Right atrium auricular region (tissue), 2 donors: ENCODE measurements at regions not wholly inside any gene's neighbourhood (a gene's known extent, or its start where the extent isn't known, plus 50 kb on each side); places are given as distances from the start of the nearest gene placed in this dataset.

Experiments
- DNase-seq: peaks from one replicate; pipeline ENCODE4 v3.0.0-alpha.2; 2019; ENCODE audit warnings: low spot score
- H3K27ac ChIP-seq, 2 donors: fragments of 200-600 bp; sonication (generic); 1 replicate in 1 of 2; 2 replicates in 1 of 2; pipeline ENCODE4 v1.5.1; 2016 to 2019
- H3K27me3 ChIP-seq, 2 donors: fragments of 200-600 bp; sonication (generic); one replicate each; pipeline versions ENCODE4 v1.5.1 to v1.6.0; 2017 to 2019
- H3K36me3 ChIP-seq: fragments of 200-600 bp; sonication (generic); one replicate; pipeline ENCODE4 v1.5.1; 2016
- H3K4me1 ChIP-seq, 2 donors: fragments of 200-600 bp; sonication (generic); one replicate each; pipeline versions ENCODE4 v1.5.1 to v1.6.0; 2017 to 2019
- H3K4me3 ChIP-seq, 2 donors: fragments of 200-600 bp; sonication (generic); 1 replicate in 1 of 2; 2 replicates in 1 of 2; pipeline ENCODE4 v1.5.1; 2017 to 2019; ENCODE audit warnings: mild to moderate bottlenecking in 1 of 2, moderate library complexity in 1 of 2
- H3K9me3 ChIP-seq, 2 donors: fragments of 200-600 bp; sonication (generic); one replicate each; pipeline ENCODE4 v1.5.1; 2019
- CTCF ChIP-seq, 2 donors: fragments of 200-600 bp; sonication (generic); IDR thresholded peaks; one replicate each; pipeline ENCODE4 v1.5.1; 2019; ENCODE audit warnings: antibody characterized with exemption in 2 of 2

- H3K27me3 ChIP-seq, result no peaks in the 10 kb centered on the region
- no peak overlapping the region for H3K27ac ChIP-seq
- no peak for TF ChIP-seq CTCF (IDR thresholded peaks at IDR 0.05)
- H3K4me1 ChIP-seq, result no peaks in the 10 kb centered on the region
- DNase-seq, result no peak
- H3K36me3 ChIP-seq, result no peaks in the 10 kb centered on the region
- H3K9me3 ChIP-seq, result peaks cover 0 to 11% of the 10 kb centered on the region in 2 donors
- no peak overlapping the region for H3K4me3 ChIP-seq
These were observed 158.5 kb upstream of the KL start for GRCh38 chr13:32857689-32858088.

GRCh38 chr13:32859707-32860292, 156.4 kb upstream of the KL start:
- no peak overlapping the region for H3K27ac ChIP-seq
- H3K27me3 ChIP-seq, result no peaks in the 10 kb centered on the region
- no peak for DNase-seq
- no peaks in the 10 kb centered on the region for H3K36me3 ChIP-seq
- peaks cover 0 to 11% of the 10 kb centered on the region in 2 donors for H3K9me3 ChIP-seq
- no peak overlapping the region for H3K4me3 ChIP-seq
- H3K4me1 ChIP-seq, result no peaks in the 10 kb centered on the region
- no peak for TF ChIP-seq CTCF (IDR thresholded peaks at IDR 0.05)

GRCh38 chr13:32861304-32861703, 154.9 kb upstream of the KL start:
- Histone ChIP-seq H3K36me3 (no peaks in the 10 kb centered on the region), H3K27ac (no peak overlapping the region), H3K4me3 (no peak overlapping the region), H3K27me3 (no peaks in the 10 kb centered on the region), H3K9me3 (peaks cover 0 to 11% of the 10 kb centered on the region in 2 donors), H3K4me1 (no peaks in the 10 kb centered on the region)
- DNase-seq, result no peak
- TF ChIP-seq CTCF (IDR thresholded peaks at IDR 0.05), result no peak

- no peak for TF ChIP-seq CTCF (IDR thresholded peaks at IDR 0.05)
- no peak overlapping the region for H3K27ac ChIP-seq
These were observed 152.6 kb upstream of the KL start for GRCh38 chr13:32863596-32863995.

GRCh38 chr13:32866921-32867320, 149.3 kb upstream of the KL start:
- H3K4me3 ChIP-seq, result no peak overlapping the region
- H3K27me3 ChIP-seq, result no peaks in the 10 kb centered on the region
- H3K36me3 ChIP-seq, result no peaks in the 10 kb centered on the region
- no peaks in the 10 kb centered on the region for H3K9me3 ChIP-seq
- no peak for DNase-seq
- TF ChIP-seq CTCF (IDR thresholded peaks at IDR 0.05), result no peak
- no peak overlapping the region for H3K27ac ChIP-seq
- no peaks in the 10 kb centered on the region for H3K4me1 ChIP-seq

More at GRCh38 chr13:32863596-32863995, 152.6 kb upstream of the KL start:
- Histone ChIP-seq H3K27me3 (no peaks in the 10 kb centered on the region), H3K4me1 (no peaks in the 10 kb centered on the region), H3K36me3 (no peaks in the 10 kb centered on the region), H3K4me3 (no peak overlapping the region), H3K9me3 (peaks cover 0 to 11% of the 10 kb centered on the region in 2 donors)
- DNase-seq, result no peak

GRCh38 chr13:32877491-32877890, 138.7 kb upstream of the KL start:
- Histone ChIP-seq H3K27ac (no peak overlapping the region), H3K9me3 (no peaks in the 10 kb centered on the region), H3K4me3 (no peak overlapping the region), H3K4me1 (no peaks in the 10 kb centered on the region), H3K27me3 (no peaks in the 10 kb centered on the region), H3K36me3 (no peaks in the 10 kb centered on the region)
- no peak for DNase-seq
- TF ChIP-seq CTCF (IDR thresholded peaks at IDR 0.05), result no peak
